PC-3 (cell line): ENCODE measurements at regions not wholly inside any gene's neighbourhood (a gene's known extent, or its start where the extent isn't known, plus 50 kb on each side); places are given as distances from the start of the nearest gene placed in this dataset.

Experiments
- ATAC-seq: fragments of 200-7000 bp; cut with Tn5 transposase; 2 replicates; pipeline ENCODE4 v1.9.1; 2020; ENCODE audit warnings: mild to moderate bottlenecking, moderate library complexity
- BruUV-seq: library from RNA; stranded (reverse); fragments of 400-500 nt; replicated peaks from 2 replicates; lab custom pipeline; 2021; lab: Mats Ljungman, UMichigan
- CTCF ChIA-PET: fragments of 300-600 bp; sonication (Branson Sonifier 250); formaldehyde crosslinking; loops from one replicate; lab custom pipeline; 2022; ENCODE audit warnings: antibody characterized with exemption; lab: Charles Lee
- POLR2A ChIA-PET: fragments of 300-600 bp; sonication (Branson Sonifier 250); formaldehyde crosslinking; loops from one replicate; lab custom pipeline; 2022; ENCODE audit warnings: antibody characterized with exemption; ENCODE audit not compliant: unreplicated experiment; lab: Charles Lee
- DNase-seq: peaks from one replicate; pipeline ENCODE4 v3.0.0-alpha.2; 2015
- H2AFZ ChIP-seq: fragments of 300-600 bp; sonication (generic); 2 replicates; pipeline ENCODE4 v1.6.0; 2016; ENCODE audit warnings: antibody characterized with exemption, low read length
- H3F3A ChIP-seq: fragments of 300-600 bp; sonication (generic); one replicate; pipeline ENCODE4 v1.6.0; 2017; ENCODE audit warnings: antibody characterized with exemption, low read length, control low read depth, mild to moderate bottlenecking; ENCODE audit not compliant: unreplicated experiment
- H3K27ac ChIP-seq: fragments of 300-600 bp; sonication (generic); 2 replicates; pipeline ENCODE4 v1.5.1; 2016; ENCODE audit warnings: mild to moderate bottlenecking, low read length
- H3K27me3 ChIP-seq: fragments of 300-600 bp; sonication (generic); 2 replicates; pipeline ENCODE4 v1.6.1; 2016; ENCODE audit warnings: low read length, mixed read lengths
- H3K36me3 ChIP-seq: fragments of 300-600 bp; sonication (generic); 2 replicates; pipeline ENCODE4 v1.6.1; 2016; ENCODE audit warnings: low read depth, mixed run types, low read length, mixed read lengths
- H3K4me1 ChIP-seq: fragments of 300-600 bp; sonication (generic); 2 replicates; pipeline ENCODE4 v1.5.1; 2016; ENCODE audit warnings: low read length; ENCODE audit not compliant: insufficient read depth
- H3K4me2 ChIP-seq: fragments of 300-600 bp; sonication (generic); 2 replicates; pipeline ENCODE4 v1.6.0; 2016; ENCODE audit warnings: low read length
- H3K4me3 ChIP-seq: fragments of 300-600 bp; sonication (generic); 2 replicates; pipeline ENCODE4 v1.5.1; 2016; ENCODE audit warnings: mild to moderate bottlenecking, low read length, mixed read lengths
- H3K79me2 ChIP-seq: fragments of 300-600 bp; sonication (generic); 2 replicates; pipeline ENCODE4 v1.6.1; 2017; ENCODE audit warnings: low read length, mixed read lengths
- H3K9ac ChIP-seq: fragments of 300-600 bp; sonication (generic); 2 replicates; pipeline ENCODE4 v1.6.0; 2016; ENCODE audit warnings: mild to moderate bottlenecking, low read length
- H3K9me2 ChIP-seq: fragments of 300-600 bp; sonication (generic); replicated peaks from 2 replicates; pipeline ENCODE4 v1.6.1; 2016; ENCODE audit warnings: mixed run types, low read length, mixed read lengths
- H3K9me3 ChIP-seq: fragments of 300-600 bp; sonication (generic); 2 replicates; pipeline ENCODE4 v1.6.1; 2016; ENCODE audit warnings: low read length, mixed read lengths
- H4K20me1 ChIP-seq: fragments of 300-600 bp; sonication (generic); 2 replicates; pipeline ENCODE4 v1.6.1; 2016; ENCODE audit warnings: low read length, mixed read lengths
- EZH2 ChIP-seq: fragments of 300-600 bp; sonication (generic); IDR thresholded peaks from one replicate; pipeline ENCODE4 v1.6.1; 2017; ENCODE audit warnings: antibody characterized with exemption, mild to moderate bottlenecking, low read length; ENCODE audit not compliant: unreplicated experiment
- EZH2phosphoT487 ChIP-seq: fragments of 300-600 bp; sonication (generic); IDR thresholded peaks from 2 replicates; pipeline ENCODE4 v1.6.1; 2018; ENCODE audit warnings: mild to moderate bottlenecking, antibody characterized with exemption, low read length, borderline replicate concordance
- intact Hi-C: fragments of 100-400 bp; cut with micrococcal nuclease; formaldehyde crosslinking; loops from 2 replicates; pipeline ENCODE4 v1.9.0; 2023
- TF ChIP-seq, protein P1 (sequence below): fragments of 300-600 bp; sonication (generic); conservative IDR thresholded peaks from 2 replicates; pipeline ENCODE4 v1.5.1; 2017; ENCODE audit warnings: antibody characterized with exemption, low read depth, mild to moderate bottlenecking, low read length

DNA sequence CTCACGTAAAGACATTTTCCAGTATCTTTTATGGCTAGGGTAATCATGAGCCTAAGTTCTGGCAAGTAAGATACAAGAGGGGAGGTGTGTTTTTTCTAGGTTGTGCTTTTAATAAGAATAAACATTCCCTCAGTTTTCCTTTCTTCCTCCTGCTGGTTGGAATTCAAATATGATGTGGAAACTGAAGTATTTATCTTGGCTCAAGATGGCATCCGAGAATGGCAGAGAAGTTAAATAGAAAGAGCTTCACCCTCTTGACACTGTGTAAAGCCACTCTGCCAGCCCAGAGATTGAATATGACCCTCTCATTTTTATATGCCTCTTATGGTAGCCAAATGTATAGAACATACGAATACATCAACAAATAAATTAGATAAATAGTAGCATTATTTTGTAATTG is 438.4 kb downstream of the ISL1 start:
- ATAC-seq (no peak), DNase-seq (no peak)
- POLR2A ChIA-PET = no interaction called here
- Histone ChIP-seq H3K36me3 (no peaks in the 10 kb centered on the region), H3K4me3 (no peak overlapping the region), H3K79me2 (no peaks in the 10 kb centered on the region), H3K4me2 (no peak overlapping the region), H3K27me3 (no peaks in the 10 kb centered on the region), H2AFZ (no peak overlapping the region), H4K20me1 (no peaks in the 10 kb centered on the region), H3K9ac (no peak overlapping the region), H3K9me2 (no peaks in the 10 kb centered on the region), H3K4me1 (no peaks in the 10 kb centered on the region), H3F3A (no peaks in the 10 kb centered on the region), H3K9me3 (no peaks in the 10 kb centered on the region), H3K27ac (no peak overlapping the region)
- TF ChIP-seq, protein P1, sequence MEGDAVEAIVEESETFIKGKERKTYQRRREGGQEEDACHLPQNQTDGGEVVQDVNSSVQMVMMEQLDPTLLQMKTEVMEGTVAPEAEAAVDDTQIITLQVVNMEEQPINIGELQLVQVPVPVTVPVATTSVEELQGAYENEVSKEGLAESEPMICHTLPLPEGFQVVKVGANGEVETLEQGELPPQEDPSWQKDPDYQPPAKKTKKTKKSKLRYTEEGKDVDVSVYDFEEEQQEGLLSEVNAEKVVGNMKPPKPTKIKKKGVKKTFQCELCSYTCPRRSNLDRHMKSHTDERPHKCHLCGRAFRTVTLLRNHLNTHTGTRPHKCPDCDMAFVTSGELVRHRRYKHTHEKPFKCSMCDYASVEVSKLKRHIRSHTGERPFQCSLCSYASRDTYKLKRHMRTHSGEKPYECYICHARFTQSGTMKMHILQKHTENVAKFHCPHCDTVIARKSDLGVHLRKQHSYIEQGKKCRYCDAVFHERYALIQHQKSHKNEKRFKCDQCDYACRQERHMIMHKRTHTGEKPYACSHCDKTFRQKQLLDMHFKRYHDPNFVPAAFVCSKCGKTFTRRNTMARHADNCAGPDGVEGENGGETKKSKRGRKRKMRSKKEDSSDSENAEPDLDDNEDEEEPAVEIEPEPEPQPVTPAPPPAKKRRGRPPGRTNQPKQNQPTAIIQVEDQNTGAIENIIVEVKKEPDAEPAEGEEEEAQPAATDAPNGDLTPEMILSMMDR = no peak
- TF ChIP-seq EZH2phosphoT487 (no peak), EZH2 (no peak)
- BruUV-seq = no TSS peak
- CTCF ChIA-PET = no interaction called here
- intact Hi-C loops = no loop called here

DNA sequence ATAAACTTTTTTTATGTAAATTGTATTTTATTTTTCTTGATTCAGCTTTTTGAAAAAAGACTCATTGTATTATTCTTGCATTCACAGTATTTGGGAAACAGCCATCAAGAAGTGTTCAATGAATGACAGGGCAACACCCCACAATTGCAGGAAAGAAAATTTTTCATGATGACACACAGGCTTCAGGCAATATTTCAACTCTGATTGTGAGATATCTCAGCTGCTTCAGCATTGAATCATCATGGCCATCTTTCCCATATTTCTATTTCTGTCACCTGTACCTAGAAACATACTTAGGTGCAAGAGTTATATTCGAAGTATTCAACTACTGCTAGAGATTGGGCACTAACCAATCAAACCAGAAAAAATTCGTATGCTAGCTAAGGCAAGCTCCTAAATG is 446.0 kb downstream of the ISL1 start:
- H3K9me2 ChIP-seq = no peaks in the 10 kb centered on the region
- BruUV-seq = no TSS peak
- ChIA-PET CTCF (no interaction called here), POLR2A (no interaction called here)
- no peaks in the 10 kb centered on the region for H3K79me2 ChIP-seq
- H3K27ac ChIP-seq = peak overlapping the region; percentile 85
- H4K20me1 ChIP-seq = no peaks in the 10 kb centered on the region
- TF ChIP-seq EZH2 = no peak
- TF ChIP-seq, protein P1 = no peak
- TF ChIP-seq EZH2phosphoT487 = no peak
- DNase-seq (peak; percentile 89), ATAC-seq (peak; percentile 90)
- peaks cover 27% of the 10 kb centered on the region for H3K4me1 ChIP-seq
- no peak overlapping the region for H3K9ac ChIP-seq
- no peaks in the 10 kb centered on the region for H3K36me3 ChIP-seq
- H3K4me2 ChIP-seq = peak overlapping the region; percentile 74
- H2AFZ ChIP-seq = no peak overlapping the region
- no peaks in the 10 kb centered on the region for H3F3A ChIP-seq
- H3K4me3 ChIP-seq = peak overlapping the region; percentile 54; the same call in 1 of the 2 replicates
- intact Hi-C loops = loop anchor here (2.0 kb wide), 1 partner anchor 32 kb away; no protein-coding TSS in a partner anchor
- H3K9me3 ChIP-seq = no peaks in the 10 kb centered on the region
- H3K27me3 ChIP-seq = no peaks in the 10 kb centered on the region

DNA sequence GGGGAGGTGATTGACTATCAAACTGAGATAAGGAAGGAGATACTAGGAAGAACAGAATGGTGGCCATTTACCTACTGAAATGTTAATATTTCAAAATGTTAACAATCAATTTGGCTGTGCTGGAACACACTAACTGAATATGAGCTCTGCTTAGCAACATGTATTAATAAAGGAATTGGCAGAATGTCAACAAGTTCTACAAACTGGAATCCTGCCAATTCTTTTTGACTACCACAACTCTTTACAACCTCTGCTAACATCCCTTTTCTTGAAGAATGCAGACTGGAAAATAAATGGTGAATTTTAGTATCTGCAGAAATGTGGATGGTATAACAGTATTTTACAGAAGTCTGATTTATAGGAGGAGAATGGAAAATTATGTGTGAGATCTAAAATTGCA is 446.4 kb downstream of the ISL1 start:
- Histone ChIP-seq H2AFZ (no peak overlapping the region), H3K9me3 (no peaks in the 10 kb centered on the region), H3K27me3 (no peaks in the 10 kb centered on the region), H3K27ac (peak overlapping the region; percentile 85), H3K9me2 (no peaks in the 10 kb centered on the region), H4K20me1 (no peaks in the 10 kb centered on the region), H3K9ac (no peak overlapping the region), H3K79me2 (no peaks in the 10 kb centered on the region), H3F3A (no peaks in the 10 kb centered on the region), H3K4me3 (peak overlapping the region; percentile 54; the same call in 1 of the 2 replicates), H3K4me2 (peak overlapping the region; percentile 74), H3K4me1 (peaks cover 27% of the 10 kb centered on the region), H3K36me3 (no peaks in the 10 kb centered on the region)
- ATAC-seq = peak; percentile 27
- no TSS peak for BruUV-seq
- ChIA-PET CTCF (no interaction called here), POLR2A (no interaction called here)
- no peak for TF ChIP-seq EZH2phosphoT487
- TF ChIP-seq, protein P1 = no peak
- no peak for TF ChIP-seq EZH2
- intact Hi-C loops = loop anchor here (2.0 kb wide), 1 partner anchor 31 kb away; no protein-coding TSS in a partner anchor
- peak; percentile 65 for DNase-seq
